GM18517 (cell line): ENCODE measurements at regions not wholly inside any gene's neighbourhood (a gene's known extent, or its start where the extent isn't known, plus 50 kb on each side); places are given as distances from the start of the nearest gene placed in this dataset.

Source experiments
- ATAC-seq: cut with Tn5 transposase; IDR thresholded peaks from one replicate; pipeline ENCODE4 v1.9.1; 2021; ENCODE audit warnings: mild to moderate bottlenecking, moderate library complexity; ENCODE audit not compliant: unreplicated experiment

DNA sequence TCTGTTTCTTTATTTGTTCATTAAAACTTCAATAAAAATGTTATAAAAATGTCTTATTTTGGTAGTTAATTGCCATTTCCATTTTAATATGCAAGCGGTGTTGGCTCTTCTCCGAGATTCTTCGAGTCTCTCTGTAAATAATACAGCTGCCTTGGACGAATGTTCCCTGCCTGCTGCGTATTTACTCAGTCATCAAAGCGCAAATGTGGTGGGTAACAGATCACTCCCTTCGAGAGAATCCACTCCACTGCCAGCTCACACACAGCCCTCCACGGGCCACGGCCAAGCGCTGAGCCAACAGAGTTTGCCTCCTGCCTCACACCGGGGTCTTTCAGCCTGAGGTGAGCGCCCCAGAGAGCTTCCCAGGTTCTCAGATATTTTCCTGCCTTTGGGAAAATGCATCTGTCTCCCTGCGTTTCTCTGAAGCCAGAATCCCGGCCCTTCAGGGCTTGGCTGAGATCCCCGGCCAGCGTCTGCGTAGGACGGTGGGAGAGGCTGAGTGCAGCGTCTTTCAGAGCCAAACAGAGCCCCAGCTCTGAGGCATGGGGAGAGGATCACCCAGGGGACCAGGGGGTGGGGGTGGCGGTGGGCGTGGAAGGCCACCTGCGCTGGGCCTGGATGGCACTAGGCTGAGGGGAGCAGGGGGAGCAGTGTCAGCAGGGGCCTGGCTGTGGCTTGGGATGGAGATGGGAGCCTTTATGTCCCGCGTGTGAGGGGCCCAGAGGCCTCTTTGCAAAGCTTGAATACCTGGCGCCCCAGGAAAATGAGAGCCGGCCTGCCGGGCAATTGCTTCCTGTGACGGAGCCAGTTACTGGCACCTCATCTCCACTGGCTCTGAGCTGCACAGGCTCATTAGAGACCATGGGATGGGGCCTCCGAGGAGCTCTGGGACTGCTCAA is 248.7 kb downstream of the RBFOX3 start:
- ATAC-seq: no peak

DNA sequence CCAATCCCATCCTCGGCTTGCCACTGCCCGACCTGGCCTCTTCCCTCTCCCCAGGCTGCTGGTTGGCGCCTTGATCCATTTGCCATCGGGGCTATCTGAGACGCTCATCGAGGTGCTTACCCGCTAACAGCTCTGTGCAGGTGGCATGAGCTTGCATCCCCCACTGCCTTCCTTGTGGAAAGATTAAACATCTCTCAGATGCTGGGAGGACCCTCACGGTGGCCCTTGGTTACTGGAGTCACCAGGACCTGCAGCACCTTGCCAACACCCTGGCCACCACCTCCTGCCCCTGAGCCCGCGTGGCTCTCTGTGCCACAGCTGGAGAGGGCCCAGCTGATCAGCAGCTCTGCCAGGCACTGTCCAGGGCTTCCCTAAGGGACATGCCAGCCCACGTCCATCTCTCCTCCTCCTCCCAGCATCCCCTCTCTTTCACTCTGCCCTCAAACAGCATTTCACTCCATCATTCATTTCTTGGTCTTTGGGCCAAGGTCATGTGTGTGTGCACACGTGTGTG is 249.6 kb downstream of the RBFOX3 start:
- ATAC-seq: no peak

DNA sequence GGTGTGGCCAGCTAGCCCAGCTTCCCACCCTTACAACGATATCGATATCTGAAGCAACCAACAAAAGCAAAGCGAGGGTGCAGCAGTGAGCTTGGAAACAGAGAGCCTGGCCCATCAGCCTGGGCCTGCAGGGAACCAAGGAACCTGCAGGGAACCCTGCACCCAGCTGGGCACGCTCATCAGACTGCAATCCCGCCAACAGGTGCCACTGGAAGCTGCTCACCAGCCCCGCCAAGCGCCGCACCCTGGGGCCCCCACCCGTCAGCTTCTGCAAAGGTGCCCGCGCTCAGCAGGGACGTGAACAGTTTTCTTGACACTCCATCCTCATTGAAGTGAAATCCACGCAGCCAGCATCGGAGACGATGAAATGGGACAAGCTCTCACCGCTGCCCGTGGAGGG is 250.7 kb downstream of the RBFOX3 start:
- ATAC-seq: no peak

DNA sequence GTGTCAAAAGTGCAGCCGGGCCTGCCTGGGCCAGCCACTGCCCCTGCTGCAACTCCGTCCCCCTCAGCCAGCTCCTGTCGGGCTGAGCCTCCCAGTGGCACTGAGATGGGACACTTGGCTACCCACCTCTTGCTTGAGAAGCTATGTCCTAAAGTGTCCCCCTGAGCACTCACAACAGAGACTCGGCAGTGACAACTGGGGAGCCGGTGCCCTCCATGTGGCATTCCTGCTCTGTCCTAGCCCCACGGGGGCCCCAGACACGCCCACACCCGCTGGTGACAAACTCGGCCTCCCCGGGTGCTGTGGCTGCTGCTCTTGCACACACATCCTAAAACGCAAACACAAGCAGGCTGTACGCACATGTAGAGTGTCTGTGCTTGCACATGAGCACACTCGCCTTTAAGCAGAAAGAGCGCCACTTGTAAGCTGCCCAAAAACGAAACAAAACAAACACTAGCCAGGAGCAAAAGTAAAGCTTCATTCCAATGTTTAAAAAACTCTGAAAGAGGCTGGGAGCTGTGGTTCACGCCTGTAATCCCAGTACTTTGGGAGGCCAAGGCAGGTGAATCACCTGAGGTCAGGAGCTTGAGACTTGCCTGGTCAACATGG is 253.9 kb downstream of the RBFOX3 start:
- ATAC-seq: no peak

DNA sequence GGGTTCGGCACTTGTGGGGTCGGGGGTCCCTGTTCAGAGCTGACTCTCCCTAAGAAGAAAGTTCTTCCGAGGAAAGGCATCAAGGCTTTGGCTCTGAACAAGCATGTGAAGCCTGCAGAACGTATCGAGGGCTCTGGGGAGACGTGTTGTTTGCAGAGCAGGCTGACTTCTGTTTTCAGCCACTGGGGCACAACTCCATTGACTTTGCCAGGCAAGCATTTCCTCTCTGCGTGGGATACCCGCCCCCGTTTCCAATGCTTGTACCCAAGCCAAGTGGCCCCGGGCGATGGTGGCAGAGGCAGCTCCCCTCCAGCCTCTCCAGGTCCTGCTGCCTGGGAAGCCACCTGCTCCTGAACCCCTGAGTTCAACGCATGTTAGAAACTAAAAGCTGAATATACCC is 255.7 kb downstream of the RBFOX3 start:
- no peak for ATAC-seq

DNA sequence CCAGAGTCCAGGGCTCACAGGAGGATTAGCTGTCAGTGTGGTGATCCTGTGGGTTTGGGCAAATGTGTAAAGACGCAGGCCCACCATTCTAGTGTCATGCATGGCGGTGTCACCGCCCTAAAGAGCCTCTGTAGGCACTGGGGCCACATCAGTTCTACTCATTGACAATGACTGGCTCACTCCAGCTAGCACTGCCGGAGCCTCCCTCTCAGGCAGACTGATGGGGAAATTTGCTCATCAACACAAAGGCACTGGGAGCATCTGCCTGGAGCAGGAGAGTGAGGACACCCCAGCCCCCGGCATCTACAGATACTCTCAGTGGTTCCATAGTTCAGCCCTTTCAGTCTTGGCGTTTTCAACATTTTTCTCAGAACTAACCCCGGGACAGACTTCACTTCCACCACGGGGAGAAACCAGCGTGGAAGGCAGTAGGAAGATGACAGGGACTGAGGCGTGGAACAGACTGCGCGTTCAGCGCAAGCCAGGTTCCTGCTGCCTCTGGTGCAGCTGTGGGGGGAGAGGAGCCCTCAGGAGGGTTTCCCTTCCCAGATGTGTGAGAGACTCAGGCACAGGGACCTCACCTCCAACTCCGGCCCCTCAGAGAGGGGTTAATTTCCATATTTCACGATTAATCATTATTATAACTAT is 256.6 kb downstream of the RBFOX3 start:
- no peak for ATAC-seq

DNA sequence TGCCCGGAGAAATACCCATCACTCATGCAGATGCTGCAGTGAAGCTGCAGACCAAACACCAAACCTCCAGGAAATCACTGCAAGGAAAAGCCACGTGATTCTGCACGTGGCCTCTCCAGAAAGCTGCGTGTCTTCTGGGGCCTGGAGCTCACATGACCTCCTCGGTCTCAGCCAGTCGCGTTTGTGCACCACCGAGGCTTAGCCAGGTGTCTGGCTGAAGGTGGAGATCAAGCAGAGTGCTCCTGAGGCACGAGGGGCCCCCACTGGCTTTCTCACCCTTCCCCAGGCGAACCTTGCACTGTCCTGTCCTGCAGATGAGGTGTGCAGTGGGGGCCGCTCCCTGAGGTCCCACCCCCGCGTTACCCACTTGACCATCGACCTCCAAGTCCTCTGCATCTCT is 257.3 kb downstream of the RBFOX3 start:
- no peak for ATAC-seq

DNA sequence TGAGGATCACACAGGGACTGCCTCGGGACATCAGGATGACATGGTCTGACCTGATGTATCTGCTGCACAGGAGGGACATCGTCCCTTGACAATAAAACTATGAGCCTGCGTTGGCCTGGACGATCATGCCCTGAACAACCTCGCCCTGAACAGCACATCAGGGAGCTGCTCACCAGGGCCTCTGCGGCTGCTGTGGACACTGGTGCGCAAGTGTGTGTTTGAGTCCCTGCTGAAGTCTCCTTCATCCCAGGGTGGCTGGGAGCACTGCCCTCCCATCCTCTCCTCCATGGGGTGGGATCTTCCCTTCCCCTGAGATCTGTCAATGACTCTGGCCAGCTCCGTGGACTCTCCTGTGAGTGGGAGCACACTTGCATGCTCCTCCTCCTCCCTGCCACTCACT is 257.8 kb downstream of the RBFOX3 start:
- ATAC-seq: no peak

DNA sequence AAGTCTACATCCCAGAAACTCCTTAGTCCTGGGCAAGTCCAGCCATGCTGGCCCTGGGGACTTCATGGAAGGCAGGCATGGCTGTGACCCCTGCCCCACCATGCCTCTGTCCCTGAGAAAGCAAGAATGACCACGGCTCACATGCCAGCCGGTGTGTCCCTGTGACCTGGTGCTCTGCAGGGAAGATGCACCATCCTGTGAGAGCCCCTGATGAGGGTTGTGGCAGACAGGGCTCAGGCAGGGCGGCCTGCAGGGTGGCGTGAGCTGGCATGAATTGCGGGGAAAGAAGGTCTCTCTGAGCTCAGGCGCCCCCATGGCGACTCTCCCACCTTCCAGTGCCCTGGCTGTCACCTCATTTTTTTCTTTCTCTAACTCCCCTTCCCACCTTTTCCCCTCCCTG is 260.3 kb downstream of the RBFOX3 start:
- no peak for ATAC-seq

DNA sequence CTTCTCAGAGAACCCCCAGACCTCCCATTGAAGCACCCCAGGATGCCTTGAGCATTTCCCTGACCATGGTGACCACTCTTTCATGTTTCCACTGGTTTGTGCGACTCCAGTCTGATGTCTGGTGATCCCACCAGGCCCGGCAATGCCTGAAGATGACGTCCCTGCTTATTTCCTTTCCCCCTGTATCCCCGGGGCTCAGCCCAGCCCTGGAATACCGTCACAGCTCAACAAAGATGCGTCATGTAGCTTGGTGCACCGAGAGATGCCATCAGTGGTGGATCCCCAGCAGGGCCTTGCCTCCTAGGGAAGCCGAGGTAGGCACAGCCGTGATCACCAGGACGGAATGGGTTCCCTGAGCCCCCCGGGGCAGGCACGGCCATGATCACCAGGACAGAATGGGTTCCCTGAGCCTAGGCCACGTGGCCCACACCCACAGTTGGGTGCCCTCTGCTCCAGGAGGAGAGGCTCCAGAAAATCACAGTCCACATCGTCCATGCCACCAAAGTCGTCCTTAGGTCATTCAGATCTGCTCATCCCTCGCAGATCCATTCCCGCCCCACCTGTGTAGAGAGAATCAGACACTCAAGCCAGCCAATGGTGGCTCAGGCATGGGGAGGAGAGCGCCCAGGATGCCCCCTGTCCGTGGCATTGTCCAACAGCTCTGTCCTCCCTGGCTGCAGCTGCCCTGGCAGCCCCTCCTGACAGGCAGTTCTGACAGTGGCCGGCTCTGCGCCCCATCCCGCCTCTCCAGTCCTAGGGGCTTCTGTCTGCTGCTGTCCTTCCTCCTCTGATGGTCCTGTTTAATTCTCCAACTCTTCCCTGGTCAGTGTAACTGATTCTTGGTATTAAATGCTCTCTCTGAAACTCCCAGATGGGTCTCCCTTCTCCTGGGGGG is 261.1 kb downstream of the RBFOX3 start:
- no peak for ATAC-seq

DNA sequence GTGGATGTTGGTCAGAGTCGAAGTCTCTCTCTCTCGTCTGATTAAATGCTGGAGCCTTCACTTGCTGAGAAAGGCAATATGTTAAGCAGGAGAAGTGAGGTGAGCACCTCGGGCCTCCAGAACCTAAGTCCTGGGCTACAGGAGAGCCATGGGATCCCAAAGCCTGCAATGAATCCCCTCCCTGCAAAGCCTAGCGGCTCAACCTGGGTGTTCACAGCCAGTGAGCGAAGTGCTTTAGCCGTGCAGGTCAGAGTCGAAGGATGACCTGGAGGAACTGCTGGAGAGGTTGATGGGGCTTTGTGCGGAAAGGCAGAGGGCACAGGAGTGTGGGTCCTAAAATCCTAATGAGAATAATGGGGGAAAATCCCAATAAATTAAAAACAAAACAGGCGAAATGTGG is 267.8 kb downstream of the ENGASE start:
- ATAC-seq: no peak

DNA sequence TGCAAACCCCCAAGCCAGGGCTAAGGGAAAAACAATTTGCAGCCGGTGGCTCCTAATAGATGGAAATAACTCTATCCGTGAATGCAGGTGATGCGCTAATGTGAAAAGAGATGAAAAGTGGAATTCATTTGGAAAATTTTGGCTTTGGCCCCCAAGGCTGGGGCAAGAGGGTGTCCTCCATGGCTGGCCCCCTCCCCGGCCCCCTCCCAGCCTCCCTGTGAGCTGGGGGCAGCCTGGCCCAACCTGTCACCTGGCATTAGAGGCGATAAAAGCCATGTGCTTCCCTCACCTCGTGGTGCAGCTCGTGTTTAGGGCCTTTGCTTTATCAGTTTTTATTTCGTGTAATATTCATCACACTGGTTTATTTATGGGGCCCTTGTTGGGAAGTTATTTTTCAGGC is 267.2 kb downstream of the ENGASE start:
- ATAC-seq: no peak

DNA sequence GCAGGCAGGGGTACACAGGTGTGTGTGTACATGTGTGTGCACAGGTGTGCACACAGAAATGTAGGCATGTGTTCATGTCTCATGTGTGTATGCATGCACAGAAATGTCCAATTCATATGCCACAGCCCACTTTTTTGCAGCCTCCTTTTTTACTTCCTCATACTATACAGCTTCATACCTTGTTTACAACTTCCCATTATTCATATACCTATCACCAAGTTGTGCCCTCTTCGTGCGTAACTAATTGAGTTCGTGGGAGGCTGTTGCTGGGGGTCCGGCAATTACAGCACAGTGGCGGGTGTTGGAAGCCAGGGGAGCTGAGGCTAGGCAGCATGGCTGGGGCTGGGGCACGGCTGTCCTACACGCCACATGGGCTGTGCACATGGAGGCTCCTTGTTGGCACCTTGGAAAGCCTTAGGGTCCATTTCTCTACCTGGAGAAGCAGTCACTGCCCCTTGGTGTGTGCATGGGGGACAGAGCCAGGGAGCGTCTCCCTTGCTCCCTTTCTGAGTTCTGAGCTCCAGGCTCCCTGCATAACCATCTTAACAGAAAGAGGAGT is 266.7 kb downstream of the ENGASE start:
- no peak for ATAC-seq

DNA sequence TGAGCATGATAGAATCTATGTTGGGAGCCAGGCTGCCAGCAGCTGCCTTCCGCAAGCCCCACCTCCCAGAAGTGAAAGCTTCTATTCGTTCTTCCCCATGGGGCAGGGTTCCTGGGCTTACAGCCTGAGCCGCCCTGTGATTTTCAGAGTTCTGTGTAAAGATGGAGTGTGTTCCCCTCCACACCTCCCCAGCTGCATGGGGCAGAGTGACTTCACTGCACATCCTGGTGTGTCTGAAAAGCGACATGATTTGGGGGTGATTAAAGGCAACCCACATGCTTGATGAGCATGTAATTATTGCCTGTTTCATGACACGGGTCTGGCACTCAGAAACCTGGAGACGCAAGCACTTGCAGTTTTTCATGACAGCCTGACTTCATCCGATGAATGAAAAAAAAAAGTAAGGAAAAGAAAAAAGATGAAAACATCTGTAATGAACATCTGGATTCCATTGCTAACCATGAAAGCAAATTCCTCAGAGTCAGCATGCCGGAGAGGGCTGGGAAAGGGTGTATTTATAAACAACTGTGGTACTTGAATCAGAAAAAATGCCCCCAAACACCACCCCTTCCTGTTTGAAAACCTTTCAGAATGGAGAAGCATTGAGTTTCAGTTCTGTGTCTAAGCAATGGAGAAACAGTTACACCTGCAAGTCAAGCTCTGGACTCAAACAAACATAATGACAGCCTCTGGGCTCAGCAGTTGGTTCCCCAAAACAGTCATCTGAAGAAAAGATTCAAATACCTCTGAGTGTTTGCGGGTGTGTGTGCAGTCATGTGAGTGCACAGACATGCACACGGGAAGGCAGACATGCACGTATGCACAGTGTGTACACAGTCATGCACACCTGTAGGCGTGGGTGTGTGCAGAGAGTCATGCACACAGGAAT is 266.0 kb downstream of the ENGASE start:
- ATAC-seq: peak; percentile 80

DNA sequence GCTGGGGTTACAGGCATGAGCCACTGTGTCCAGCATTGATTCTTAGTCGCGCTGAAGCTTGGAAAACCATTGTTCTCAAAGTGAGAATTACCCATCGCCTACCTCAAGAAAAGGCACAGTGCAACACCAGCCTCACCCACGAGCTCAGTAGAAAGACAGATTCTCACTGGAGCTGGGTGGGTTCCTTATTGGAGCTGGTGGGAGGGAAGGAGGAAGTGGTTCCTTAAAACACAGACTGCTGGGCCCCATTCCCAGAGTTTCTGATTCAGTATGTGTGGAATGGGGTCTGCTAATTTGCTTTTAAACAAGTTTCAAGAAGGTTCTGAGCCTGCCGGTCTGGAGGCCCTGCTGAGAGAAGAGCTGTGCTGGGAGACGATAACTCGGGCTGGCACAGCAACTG is 264.7 kb downstream of the ENGASE start:
- ATAC-seq: no peak

DNA sequence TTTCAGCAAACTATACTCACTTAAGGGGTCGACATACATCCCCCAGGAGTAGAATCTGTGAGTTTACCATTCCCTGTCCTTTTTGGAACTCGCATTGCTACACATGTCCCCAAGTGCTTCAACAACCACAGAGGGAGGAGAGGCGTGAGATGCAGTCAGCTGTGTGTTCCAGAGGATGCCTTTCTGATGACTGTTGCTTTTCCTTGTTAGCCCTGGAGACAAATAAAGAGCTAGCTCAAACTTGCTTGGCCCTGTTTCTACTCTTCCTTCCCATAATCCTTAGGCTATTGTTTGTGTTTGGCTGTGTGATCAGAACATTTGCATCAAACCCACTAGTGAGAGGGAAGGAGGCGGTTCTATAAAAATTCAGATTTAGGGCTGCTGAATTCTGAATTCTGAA is 264.0 kb downstream of the ENGASE start:
- no peak for ATAC-seq

DNA sequence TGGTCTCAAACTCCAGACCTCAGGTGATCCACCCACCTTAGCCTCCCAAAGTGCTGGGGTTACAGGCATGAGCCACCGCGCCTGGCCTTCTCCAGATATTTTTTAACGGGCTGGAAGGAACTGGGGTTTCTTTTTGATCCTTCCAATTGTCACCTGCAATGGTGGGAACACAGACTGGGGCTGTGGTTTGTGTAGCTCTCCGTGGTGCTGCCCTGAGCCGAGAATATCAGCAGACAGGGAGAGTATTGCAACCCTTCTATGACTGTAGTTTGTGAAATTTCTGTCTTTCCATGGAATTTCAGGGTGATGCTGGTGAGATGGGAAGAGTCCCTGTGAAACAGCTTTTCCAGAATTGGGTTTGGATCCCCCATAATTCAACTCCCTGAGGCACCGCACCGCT is 263.5 kb downstream of the ENGASE start:
- ATAC-seq: no peak

DNA sequence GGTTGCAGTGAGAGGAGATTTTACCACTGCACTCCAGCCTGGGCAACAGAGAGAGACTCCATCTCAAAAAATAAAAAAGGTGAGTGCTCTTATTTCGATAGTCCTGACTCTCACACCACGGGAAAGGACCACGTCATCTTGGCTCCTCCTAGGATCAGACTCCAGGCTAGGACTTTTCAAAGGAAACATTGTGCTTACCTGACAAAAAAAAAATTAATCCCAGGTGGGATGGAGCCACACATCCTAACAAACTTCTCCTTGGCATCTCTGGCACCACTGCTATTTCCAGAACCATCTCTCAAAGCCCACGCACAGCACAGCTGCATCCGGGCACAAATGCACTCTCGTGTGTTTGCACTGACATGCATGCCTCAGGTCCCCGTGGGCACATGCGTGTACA is 262.4 kb downstream of the ENGASE start:
- ATAC-seq: no peak

DNA sequence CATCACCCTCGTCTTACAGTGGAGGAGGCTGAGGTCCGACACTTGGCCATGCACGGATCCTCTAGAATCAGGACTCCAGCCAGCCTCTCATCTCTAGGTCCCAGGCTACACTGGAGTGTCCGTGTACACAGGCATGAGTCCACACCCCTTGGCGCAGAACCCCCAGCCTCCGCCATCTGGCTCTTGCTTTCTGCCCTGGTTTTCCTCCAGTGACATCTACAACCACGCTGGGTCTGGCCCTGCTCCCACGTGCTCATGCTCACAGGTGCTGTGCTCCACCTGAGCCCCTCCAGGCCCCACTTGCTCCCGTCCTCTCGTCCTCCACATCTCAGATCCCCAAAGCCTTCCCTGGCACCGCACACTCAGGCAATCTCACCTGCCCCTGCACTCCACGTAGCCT is 260.8 kb downstream of the ENGASE start:
- ATAC-seq: no peak
